ENCODE measurements at regions not wholly inside any gene's neighbourhood (a gene's known extent, or its start where the extent isn't known, plus 50 kb on each side); places are given as distances from the start of the nearest gene placed in this dataset.

DNA sequence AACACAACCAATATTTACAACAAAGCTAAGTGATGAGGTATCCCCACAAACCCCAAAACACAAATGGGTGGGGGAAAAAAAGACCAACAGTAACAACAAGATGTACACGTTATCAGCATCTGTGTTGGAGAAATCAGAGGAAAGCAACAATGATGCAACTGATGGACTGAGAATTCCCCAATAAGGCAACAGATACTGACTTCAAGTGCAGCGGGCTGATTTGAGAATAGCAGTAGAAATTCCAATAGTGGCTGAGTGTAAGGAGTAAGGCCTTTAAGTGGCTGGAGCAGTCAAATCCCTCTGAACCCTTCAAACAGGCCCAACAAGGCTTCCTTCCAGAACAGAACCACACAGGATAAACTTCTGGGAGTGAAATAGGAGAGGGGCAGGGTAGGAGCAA lies 97.6 kb downstream of the TM2D1 start:
- no peak overlapping the region for H3K27ac Mint-ChIP-seq
- H3K4me3 Mint-ChIP-seq, result no peak overlapping the region
- H3K36me3 Mint-ChIP-seq, result no peaks in the 10 kb centered on the region
- no peaks in the 10 kb centered on the region for H3K27me3 Mint-ChIP-seq
- H3K9me3 Mint-ChIP-seq (ENCODE audit: low read depth), result no peaks in the 10 kb centered on the region
- H3K4me1 Mint-ChIP-seq (ENCODE audit: low read depth), result no peaks in the 10 kb centered on the region

DNA sequence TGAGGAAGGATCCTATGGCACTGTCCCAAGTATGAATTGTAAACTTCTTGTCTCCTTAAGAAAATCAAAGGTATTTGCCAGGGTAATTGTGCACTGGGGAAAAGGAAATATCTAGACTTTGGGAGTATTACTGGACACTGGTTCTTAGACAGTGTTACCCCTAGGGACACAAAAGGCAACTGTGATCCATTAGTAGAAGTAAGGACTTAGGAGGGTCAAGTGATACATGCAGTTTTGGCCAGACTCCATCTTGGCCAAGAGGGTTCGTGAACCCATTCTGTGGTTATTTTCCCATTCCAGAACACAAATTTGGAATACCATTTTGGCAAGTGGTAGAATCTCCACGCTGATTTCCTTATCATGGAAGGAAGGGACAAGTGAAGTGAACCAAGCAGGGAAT lies 98.1 kb downstream of the TM2D1 start:
- H3K36me3 Mint-ChIP-seq, result no peaks in the 10 kb centered on the region

DNA sequence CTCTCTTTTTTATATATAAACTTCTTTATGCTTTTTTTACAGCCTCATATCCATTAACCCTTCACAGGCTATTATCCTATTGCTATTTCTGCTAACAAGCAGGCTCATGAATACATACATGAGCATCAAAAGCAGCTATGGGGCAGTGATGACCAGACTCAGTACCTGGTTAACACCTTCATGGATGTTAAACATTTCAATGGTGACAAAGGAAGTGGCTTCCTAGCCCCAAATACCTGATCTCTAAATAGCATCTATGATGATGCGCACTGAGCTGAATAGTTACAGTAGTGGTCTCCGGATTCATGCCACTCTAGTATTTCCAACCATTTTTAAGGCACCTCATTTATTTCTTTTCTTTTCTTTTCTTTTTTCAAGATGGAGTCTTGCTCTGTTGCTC lies 101.1 kb downstream of the TM2D1 start:
- H3K4me3 Mint-ChIP-seq, result no peak overlapping the region
- H3K4me1 Mint-ChIP-seq (ENCODE audit: low read depth), result no peaks in the 10 kb centered on the region
- H3K27ac Mint-ChIP-seq, result no peak overlapping the region
- H3K27me3 Mint-ChIP-seq, result no peaks in the 10 kb centered on the region
- H3K9me3 Mint-ChIP-seq (ENCODE audit: low read depth), result no peaks in the 10 kb centered on the region
- H3K36me3 Mint-ChIP-seq, result no peaks in the 10 kb centered on the region

More for the DNA sequence above, 98.1 kb downstream of the TM2D1 start:
- Mint-ChIP-seq H3K27ac (no peak overlapping the region), H3K4me1 (ENCODE audit: low read depth) (no peaks in the 10 kb centered on the region), H3K27me3 (no peaks in the 10 kb centered on the region), H3K9me3 (ENCODE audit: low read depth) (no peaks in the 10 kb centered on the region), H3K4me3 (no peak overlapping the region)

DNA sequence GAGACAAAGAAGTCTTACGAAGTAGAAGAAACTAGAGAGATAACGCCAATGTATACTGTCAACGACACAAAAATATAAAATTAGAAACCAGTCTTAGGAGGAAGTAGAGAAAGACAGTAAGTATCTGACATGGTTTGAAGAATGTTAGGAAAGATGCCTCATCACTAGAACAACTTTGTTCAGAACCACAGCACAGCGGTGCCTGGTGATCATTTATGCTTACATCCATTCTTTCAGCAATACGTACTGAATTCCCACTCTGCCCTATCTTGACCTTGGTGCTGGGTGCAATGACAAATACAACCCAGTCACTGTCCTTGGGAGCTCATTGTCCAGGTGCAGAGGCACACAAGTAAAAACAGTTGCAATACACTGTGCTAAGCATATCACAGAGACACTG lies 104.4 kb downstream of the TM2D1 start:
- Mint-ChIP-seq H3K36me3 (no peaks in the 10 kb centered on the region), H3K27ac (no peak overlapping the region), H3K27me3 (peaks cover 3% of the 10 kb centered on the region), H3K4me1 (ENCODE audit: low read depth) (no peaks in the 10 kb centered on the region), H3K4me3 (no peak overlapping the region), H3K9me3 (ENCODE audit: low read depth) (no peaks in the 10 kb centered on the region)

DNA sequence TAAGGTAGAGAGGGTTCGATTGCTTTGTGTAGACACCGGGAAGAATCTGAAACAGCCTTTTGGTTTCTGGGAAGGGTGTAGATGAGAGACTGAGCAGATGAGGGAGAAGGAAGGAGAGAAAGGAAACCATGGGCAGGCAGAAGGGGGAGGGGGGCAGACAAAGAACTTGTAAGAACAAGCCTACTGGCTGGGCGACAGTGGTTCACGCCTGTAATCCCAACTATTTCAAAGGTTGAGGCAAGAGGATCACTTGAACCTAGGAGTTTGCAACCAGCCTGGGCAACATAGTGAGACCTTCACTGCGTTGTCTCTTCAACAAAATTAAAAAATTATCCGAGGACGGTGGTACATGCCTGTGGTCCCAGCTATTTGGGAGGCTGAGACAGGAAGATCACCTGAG lies 106.2 kb downstream of the TM2D1 start:
- Mint-ChIP-seq H3K4me3 (no peak overlapping the region), H3K4me1 (ENCODE audit: low read depth) (no peaks in the 10 kb centered on the region), H3K36me3 (no peaks in the 10 kb centered on the region), H3K9me3 (ENCODE audit: low read depth) (no peaks in the 10 kb centered on the region), H3K27ac (no peak overlapping the region), H3K27me3 (peaks cover 3% of the 10 kb centered on the region)

DNA sequence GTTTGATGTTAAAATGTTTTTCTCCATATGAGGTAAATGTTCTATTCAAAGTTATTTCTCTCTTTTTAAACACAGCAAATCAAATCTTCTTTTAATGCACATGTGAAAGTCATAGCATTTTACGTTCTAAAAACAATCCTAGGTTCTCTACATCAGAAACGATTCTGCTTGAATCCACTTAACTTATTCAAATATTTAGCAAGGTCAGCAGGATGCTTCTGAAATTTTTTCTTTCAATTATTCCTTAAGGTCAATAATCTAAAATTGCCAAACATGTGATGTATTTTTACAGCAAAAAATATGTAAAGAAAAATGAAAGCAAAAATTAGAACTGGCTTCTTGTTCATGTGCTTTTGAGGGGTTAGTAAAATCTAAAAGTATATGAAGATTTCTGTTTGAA lies 106.7 kb downstream of the TM2D1 start:
- Mint-ChIP-seq H3K4me3 (no peak overlapping the region), H3K4me1 (ENCODE audit: low read depth) (no peaks in the 10 kb centered on the region), H3K27ac (no peak overlapping the region), H3K9me3 (ENCODE audit: low read depth) (no peaks in the 10 kb centered on the region), H3K27me3 (peaks cover 3% of the 10 kb centered on the region), H3K36me3 (no peaks in the 10 kb centered on the region)

DNA sequence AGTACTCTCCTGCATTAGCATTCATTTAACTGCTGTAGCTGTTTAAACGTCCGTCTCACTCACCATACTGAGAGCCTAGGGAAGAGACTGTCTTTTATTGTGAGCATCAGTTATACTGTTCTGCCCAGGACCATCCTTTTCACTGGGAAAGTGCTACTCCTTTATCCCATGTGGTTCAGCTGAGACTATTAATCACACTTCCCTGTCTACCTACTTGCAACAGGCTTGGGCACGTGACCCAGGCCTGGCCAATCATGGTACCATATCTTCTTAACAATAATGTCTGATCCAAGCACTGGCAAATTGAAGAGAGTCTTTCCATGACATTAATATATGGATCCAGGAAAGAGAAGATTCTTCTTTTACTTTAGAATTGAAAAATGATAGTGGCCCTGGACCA lies 108.1 kb downstream of the TM2D1 start:
- H3K27ac Mint-ChIP-seq, result no peak overlapping the region
- H3K4me1 Mint-ChIP-seq (ENCODE audit: low read depth), result no peaks in the 10 kb centered on the region
- no peaks in the 10 kb centered on the region for H3K36me3 Mint-ChIP-seq
- H3K9me3 Mint-ChIP-seq (ENCODE audit: low read depth), result no peaks in the 10 kb centered on the region
- no peak overlapping the region for H3K4me3 Mint-ChIP-seq
- H3K27me3 Mint-ChIP-seq, result peaks cover 3% of the 10 kb centered on the region

DNA sequence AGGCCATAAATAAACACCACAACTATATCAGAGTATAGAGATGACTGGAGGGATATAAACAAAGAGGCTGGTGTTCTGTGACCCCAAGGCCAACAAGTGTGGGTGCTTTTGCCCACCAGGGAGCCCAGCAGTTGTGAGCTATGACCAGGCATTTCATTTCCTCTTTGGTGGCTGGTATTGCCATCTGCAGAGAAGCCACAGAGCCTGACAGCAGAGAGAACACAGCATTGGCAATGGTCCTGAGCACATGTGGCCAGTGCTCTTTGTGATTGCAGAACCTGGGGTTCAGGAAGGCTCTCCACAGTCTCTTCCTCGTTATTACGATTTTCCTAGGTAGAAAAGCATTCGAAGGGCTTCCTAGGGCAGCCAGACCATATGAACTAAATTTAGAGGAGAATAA lies 112.3 kb downstream of the TM2D1 start:
- H3K4me1 Mint-ChIP-seq (ENCODE audit: low read depth), result no peaks in the 10 kb centered on the region
- no peaks in the 10 kb centered on the region for H3K36me3 Mint-ChIP-seq
- H3K9me3 Mint-ChIP-seq (ENCODE audit: low read depth), result no peaks in the 10 kb centered on the region
- H3K27ac Mint-ChIP-seq, result no peak overlapping the region
- no peak overlapping the region for H3K4me3 Mint-ChIP-seq
- peaks cover 1% of the 10 kb centered on the region for H3K27me3 Mint-ChIP-seq

DNA sequence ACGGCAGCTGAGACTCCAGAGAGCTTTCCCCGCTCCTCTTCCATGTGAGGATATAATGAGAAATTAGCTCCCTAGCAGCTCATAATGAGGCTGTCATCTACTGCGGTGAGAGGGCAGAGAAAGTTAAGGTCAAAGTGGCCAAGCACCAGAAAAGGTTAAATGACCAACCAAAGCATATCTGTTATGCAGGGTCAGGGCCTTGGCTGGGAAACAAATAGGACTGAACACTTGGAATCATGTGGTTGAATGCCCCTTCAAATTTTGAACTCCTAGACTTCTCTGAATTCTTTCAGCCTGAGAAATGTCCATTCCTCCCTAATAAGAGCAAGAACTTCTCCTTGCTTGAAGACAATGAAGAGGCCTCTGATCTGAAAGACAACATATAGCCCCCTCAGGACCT lies 115.9 kb downstream of the TM2D1 start:
- no peaks in the 10 kb centered on the region for H3K27me3 Mint-ChIP-seq
- no peaks in the 10 kb centered on the region for H3K4me1 Mint-ChIP-seq (ENCODE audit: low read depth)
- no peak overlapping the region for H3K27ac Mint-ChIP-seq
- H3K4me3 Mint-ChIP-seq, result no peak overlapping the region
- H3K36me3 Mint-ChIP-seq, result no peaks in the 10 kb centered on the region
- no peaks in the 10 kb centered on the region for H3K9me3 Mint-ChIP-seq (ENCODE audit: low read depth)

DNA sequence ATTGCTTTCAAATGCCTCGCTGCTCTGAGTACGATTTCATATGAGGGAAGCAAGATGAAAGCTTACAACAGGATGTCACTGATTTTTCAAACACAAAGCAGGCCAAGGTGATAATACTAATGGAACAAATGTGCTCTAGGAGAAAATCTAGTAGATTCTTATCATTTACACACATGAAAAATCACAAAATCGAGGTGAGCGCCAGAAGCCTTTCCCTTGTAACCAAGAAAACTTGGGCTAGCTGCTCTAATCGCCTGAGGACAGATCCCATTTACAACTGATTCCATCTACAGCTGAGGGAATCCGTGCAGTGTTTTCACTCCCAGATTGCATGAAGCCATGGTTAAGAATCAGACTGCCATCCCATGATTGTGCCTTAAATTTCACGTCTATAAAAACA lies 117.5 kb downstream of the TM2D1 start:
- Mint-ChIP-seq H3K27me3 (no peaks in the 10 kb centered on the region), H3K36me3 (no peaks in the 10 kb centered on the region), H3K4me3 (no peak overlapping the region), H3K4me1 (ENCODE audit: low read depth) (no peaks in the 10 kb centered on the region), H3K9me3 (ENCODE audit: low read depth) (no peaks in the 10 kb centered on the region), H3K27ac (no peak overlapping the region)

DNA sequence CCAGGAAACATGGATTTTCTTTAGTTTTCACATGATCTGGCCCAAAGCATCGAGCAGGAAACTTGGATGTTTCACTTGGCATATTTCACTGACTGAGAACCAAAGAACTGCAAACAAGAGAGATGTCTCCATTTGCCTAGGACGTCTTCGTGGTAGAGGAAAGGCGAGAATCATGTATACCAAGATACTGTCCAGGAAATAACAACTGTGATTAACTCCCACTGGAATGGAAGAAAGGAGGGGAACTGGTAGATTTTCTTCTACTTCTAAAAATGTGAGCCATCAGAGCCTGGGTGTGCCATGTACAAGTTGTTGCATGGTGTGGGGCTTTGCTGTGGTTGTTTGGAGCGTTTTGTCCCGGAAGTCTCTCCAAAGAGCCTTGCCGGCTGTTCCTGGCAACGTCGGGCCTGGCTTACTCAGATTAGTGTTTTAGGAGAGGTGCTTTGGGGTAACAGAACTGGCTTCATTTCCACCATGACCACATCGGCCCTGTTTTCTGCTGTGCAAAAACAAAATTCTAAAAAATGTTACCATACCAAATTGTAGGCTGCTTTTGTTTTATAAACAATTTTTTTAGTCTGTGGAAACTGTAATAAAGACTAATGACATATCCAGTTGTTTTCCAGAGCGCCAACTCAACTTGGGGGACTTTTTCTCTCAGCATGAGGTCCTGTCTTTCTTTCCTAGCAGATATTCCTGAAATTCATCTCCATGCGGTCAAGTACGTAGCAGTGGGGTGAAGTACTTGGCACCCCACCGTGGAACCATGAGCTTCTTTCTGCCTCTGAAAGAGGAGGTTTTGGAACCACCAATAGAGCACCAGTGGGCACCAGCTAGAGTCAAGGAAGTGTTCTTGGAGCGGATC lies 118.3 kb downstream of the TM2D1 start:
- Mint-ChIP-seq H3K27me3 (no peaks in the 10 kb centered on the region), H3K9me3 (ENCODE audit: low read depth) (no peaks in the 10 kb centered on the region), H3K4me3 (no peak overlapping the region), H3K4me1 (ENCODE audit: low read depth) (no peaks in the 10 kb centered on the region), H3K27ac (no peak overlapping the region), H3K36me3 (no peaks in the 10 kb centered on the region)

DNA sequence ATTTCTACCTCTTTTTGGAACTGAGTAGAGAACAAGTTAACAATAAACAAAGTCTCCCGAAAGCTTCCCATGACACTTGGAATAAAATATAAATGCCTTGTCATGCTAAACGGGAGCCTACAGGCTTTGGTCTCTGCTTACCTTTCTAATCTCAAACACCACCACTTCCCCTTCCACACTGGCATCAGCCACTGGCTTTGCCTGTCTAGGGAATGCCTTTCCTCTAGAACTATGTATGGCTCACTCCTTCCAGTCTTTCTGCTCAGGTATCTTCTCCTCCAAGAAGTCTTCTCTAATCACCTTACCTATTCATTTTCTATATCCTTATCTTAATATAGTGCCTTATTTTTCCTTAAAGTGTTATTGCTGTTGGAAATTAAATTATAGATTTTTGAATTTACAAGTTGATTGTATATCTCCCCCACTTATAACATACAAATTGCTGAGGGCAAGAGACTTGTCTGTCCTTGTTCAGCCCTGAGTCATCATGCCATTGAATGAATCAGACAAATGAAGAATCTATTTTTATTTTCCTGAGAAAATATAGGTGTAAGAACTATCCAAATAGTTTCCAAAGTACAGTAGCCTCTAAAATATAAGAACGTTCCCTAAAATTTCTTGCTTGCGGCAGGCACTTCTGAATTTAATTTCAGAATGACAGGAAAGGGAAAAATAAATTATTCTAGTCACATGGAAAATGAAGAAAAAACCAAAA lies 119.2 kb downstream of the TM2D1 start:
- no peaks in the 10 kb centered on the region for H3K4me1 Mint-ChIP-seq (ENCODE audit: low read depth)
- no peak overlapping the region for H3K4me3 Mint-ChIP-seq
- H3K36me3 Mint-ChIP-seq, result no peaks in the 10 kb centered on the region
- H3K27ac Mint-ChIP-seq, result no peak overlapping the region
- H3K9me3 Mint-ChIP-seq (ENCODE audit: low read depth), result no peaks in the 10 kb centered on the region
- H3K27me3 Mint-ChIP-seq, result no peaks in the 10 kb centered on the region

DNA sequence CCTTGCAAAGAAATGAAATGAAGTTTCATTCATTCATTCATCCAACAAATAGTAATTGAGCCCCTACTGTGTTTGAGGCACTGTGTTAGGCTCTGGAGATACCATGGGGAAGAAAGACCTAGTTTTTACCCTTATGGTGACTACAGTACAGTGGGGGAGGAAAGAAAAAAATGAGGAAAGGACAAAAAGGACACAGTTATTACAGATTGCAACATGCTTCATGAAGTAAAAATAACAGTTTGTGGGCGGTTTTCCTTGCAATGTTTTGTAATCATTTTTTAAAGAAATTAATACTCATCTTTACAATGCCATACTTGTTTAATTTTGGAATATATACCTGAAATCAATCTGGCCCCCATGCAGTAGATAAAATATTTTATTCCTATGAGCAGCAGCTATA lies 120.3 kb downstream of the TM2D1 start:
- Mint-ChIP-seq H3K4me3 (no peak overlapping the region), H3K4me1 (ENCODE audit: low read depth) (no peaks in the 10 kb centered on the region), H3K27ac (no peak overlapping the region), H3K27me3 (no peaks in the 10 kb centered on the region), H3K36me3 (no peaks in the 10 kb centered on the region), H3K9me3 (ENCODE audit: low read depth) (no peaks in the 10 kb centered on the region)

DNA sequence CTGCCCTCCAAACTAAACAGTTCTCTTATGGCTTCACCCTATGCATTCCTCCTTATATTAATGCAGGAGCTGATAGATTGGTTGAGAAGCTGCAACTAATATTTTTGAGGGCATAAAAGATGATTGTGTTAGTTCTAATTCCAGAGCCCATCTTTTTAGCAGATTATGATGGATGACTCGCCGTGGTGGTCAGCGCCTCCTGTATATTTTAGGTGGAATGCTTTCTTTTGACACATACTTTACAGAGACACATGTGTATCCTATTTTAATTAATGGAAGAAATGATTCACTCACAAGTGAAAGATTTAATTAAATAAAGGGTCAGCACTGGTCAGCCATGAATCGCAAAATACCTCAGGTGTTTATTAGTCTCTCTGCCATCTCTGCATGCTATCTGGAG lies 120.7 kb downstream of the TM2D1 start:
- H3K36me3 Mint-ChIP-seq, result no peaks in the 10 kb centered on the region
- no peak overlapping the region for H3K27ac Mint-ChIP-seq
- H3K27me3 Mint-ChIP-seq, result no peaks in the 10 kb centered on the region
- H3K9me3 Mint-ChIP-seq (ENCODE audit: low read depth), result no peaks in the 10 kb centered on the region
- H3K4me1 Mint-ChIP-seq (ENCODE audit: low read depth), result no peaks in the 10 kb centered on the region
- H3K4me3 Mint-ChIP-seq, result no peak overlapping the region

DNA sequence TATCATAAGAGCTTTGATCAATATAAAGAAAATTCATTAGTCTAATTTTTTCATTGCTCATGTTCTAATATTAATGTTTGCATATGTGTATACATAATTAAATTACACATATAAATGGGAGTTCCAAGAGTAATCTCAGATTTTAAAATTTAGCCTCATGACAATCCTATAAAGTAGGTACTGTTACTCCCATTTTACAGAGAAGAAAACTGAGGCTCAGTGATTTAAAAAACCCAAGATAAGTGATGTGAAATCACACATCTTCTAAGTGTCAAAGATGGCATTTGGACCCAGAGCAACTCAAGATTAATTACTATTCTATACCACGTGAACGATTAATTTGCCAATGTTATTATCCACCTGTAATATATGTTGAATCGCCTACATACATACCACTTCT lies 122.3 kb downstream of the TM2D1 start:
- Mint-ChIP-seq H3K27ac (no peak overlapping the region), H3K4me3 (no peak overlapping the region), H3K27me3 (peaks cover 5% of the 10 kb centered on the region), H3K9me3 (ENCODE audit: low read depth) (no peaks in the 10 kb centered on the region), H3K36me3 (no peaks in the 10 kb centered on the region), H3K4me1 (ENCODE audit: low read depth) (no peaks in the 10 kb centered on the region)

DNA sequence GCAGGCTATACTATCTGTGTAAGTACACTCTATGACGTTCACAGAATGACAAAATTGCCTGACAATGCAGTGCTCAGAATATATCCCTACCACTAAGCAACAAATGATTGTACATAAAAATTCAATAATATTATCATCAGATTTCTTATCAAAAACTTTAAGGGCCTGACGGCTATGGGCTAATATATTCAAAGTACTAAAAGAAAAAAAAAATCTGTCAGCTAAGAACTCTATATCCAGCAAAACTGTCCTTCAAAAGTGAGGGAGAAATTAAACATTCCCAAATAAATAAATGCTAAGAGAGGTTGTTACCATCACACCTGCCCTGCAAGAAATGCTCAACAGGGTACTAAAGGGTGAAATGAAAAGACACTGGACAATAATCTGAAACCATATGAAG lies 127.3 kb downstream of the TM2D1 start:
- no peaks in the 10 kb centered on the region for H3K36me3 Mint-ChIP-seq
- H3K4me1 Mint-ChIP-seq (ENCODE audit: low read depth), result no peaks in the 10 kb centered on the region

More for the DNA sequence above, 127.3 kb downstream of the TM2D1 start:
- H3K27me3 Mint-ChIP-seq, result peaks cover 7% of the 10 kb centered on the region
- H3K4me3 Mint-ChIP-seq, result no peak overlapping the region
- no peaks in the 10 kb centered on the region for H3K9me3 Mint-ChIP-seq (ENCODE audit: low read depth)
- no peak overlapping the region for H3K27ac Mint-ChIP-seq

Data from activated naive CD8-positive, alpha-beta T cell (primary cell).